ENCODE measurements at regions not wholly inside any gene's neighbourhood (a gene's known extent, or its start where the extent isn't known, plus 50 kb on each side); places are given as distances from the start of the nearest gene placed in this dataset.

DNA sequence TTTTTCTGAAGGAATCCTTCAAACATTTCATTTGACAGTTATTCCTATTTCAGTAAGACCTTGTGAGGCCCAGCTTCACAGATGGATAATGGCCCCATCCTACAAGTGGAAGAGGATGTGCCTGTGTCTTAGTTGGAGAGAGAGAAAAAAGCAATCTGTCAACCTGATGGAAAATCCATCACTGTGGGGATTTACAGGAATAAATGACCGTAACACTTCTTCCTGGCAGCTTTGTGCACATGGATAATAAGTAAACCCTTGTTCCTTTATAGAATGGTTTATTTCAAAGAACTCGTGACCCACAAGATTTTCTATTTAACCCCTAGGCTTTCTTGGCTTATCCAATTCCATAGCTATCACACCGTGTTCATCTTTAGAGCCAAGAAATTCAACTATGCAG lies 121.4 kb upstream of the PCED1B start:
- TF ChIP-seq POLR2AphosphoS5 (IDR thresholded peaks at IDR 0.05; ENCODE audit: low read depth, low read length) = no peak
- TF ChIP-seq SPI1 (IDR thresholded peaks at IDR 0.05; ENCODE audit: low read depth, low read length) = no peak
- TF ChIP-seq POU2F2 (IDR thresholded peaks at IDR 0.05; ENCODE audit: low read depth, low read length) = no peak
- no peak for TF ChIP-seq POLR2A (IDR thresholded peaks at IDR 0.05; ENCODE audit: low read depth, low read length)
- TF ChIP-seq TAF1 (IDR thresholded peaks at IDR 0.05; ENCODE audit: low read depth, low read length) = no peak

Measured in GM12891 (cell line).